HepG2 (cell line): ENCODE measurements at regions not wholly inside any gene's neighbourhood (a gene's known extent, or its start where the extent isn't known, plus 50 kb on each side); places are given as distances from the start of the nearest gene placed in this dataset.

Experiments used
- ATAD3A ChIP-seq: sonication (generic); formaldehyde crosslinking; IDR thresholded peaks from 2 replicates; pipeline ENCODE4 v1.4.0; 2020; ENCODE audit warnings: missing genetic modification reagents
- CREM ChIP-seq, 2 experiments: sonication (generic) in 1 of 2; formaldehyde crosslinking in 1 of 2; IDR thresholded peaks; 2 replicates each; pipeline versions ENCODE4 v1.4.0 to v1.6.1; 2016 to 2020; ENCODE audit warnings: antibody characterized with exemption in 1 of 2, mild to moderate bottlenecking in 1 of 2, missing genetic modification reagents in 1 of 2
- KAT2B ChIP-seq: fragments of 150-350 bp; IDR thresholded peaks from 2 replicates; pipeline ENCODE4 v1.6.1; 2014; ENCODE audit warnings: low read depth, low read length, borderline replicate concordance
- KDM3A ChIP-seq: IDR thresholded peaks from 2 replicates; pipeline ENCODE4 v1.6.1; 2018; ENCODE audit warnings: low read depth, missing compliant biosample characterization
- MAF1 ChIP-seq: sonication (generic); formaldehyde crosslinking; IDR thresholded peaks from 2 replicates; pipeline ENCODE4 v1.5.0; 2020; ENCODE audit warnings: missing genetic modification reagents, borderline replicate concordance
- MBD4 ChIP-seq: IDR thresholded peaks from 2 replicates; pipeline ENCODE4 v1.6.1; 2012; ENCODE audit warnings: low read length, inconsistent platforms, borderline replicate concordance
- NFIB ChIP-seq: sonication (generic); formaldehyde crosslinking; IDR thresholded peaks from 2 replicates; pipeline ENCODE4 v1.9.0; 2021; ENCODE audit warnings: missing genetic modification reagents, mild to moderate bottlenecking, borderline replicate concordance
- PAX8 ChIP-seq: sonication (generic); formaldehyde crosslinking; IDR thresholded peaks from 2 replicates; pipeline ENCODE4 v1.8.0; 2022; ENCODE audit warnings: mild to moderate bottlenecking, missing genetic modification reagents, borderline replicate concordance
- PITX1 ChIP-seq: sonication (generic); formaldehyde crosslinking; IDR thresholded peaks from 2 replicates; pipeline ENCODE4 v1.5.1; 2020; ENCODE audit warnings: mild to moderate bottlenecking, missing genetic modification reagents
- RERE ChIP-seq: IDR thresholded peaks from 2 replicates; pipeline ENCODE4 v1.6.1; 2016; ENCODE audit warnings: low read depth, missing genetic modification reagents, missing compliant biosample characterization
- SALL1 ChIP-seq: sonication (generic); formaldehyde crosslinking; IDR thresholded peaks from 2 replicates; pipeline ENCODE4 v1.8.0; 2022; ENCODE audit warnings: mild to moderate bottlenecking, missing genetic modification reagents
- SOX5 ChIP-seq: IDR thresholded peaks from 2 replicates; pipeline ENCODE4 v1.6.1; 2016; ENCODE audit warnings: borderline replicate concordance
- ZFP62 ChIP-seq: sonication (generic); formaldehyde crosslinking; IDR thresholded peaks from 2 replicates; pipeline ENCODE4 v1.4.0; 2020; ENCODE audit warnings: missing genetic modification reagents
- ZFX ChIP-seq: sonication (generic); formaldehyde crosslinking; IDR thresholded peaks from 2 replicates; pipeline ENCODE4 v1.4.0; 2020; ENCODE audit warnings: mild to moderate bottlenecking, low read depth, missing genetic modification reagents, moderate library complexity
- ZNF44 ChIP-seq: sonication (generic); formaldehyde crosslinking; IDR thresholded peaks from 2 replicates; pipeline ENCODE4 v1.5.1; 2020; ENCODE audit warnings: mild to moderate bottlenecking, missing genetic modification reagents
- ZNF614 ChIP-seq: IDR thresholded peaks from 2 replicates; pipeline ENCODE4 v1.6.1; 2018; ENCODE audit warnings: missing biosample characterization, missing genetic modification reagents, inconsistent platforms, borderline replicate concordance
- ZNF619 ChIP-seq: sonication (generic); formaldehyde crosslinking; IDR thresholded peaks from 2 replicates; pipeline ENCODE4 v1.4.0; 2020; ENCODE audit warnings: mild to moderate bottlenecking, missing genetic modification reagents
- ZNF687 ChIP-seq: sonication (generic); formaldehyde crosslinking; IDR thresholded peaks from 2 replicates; pipeline ENCODE4 v1.5.1; 2020; ENCODE audit warnings: mild to moderate bottlenecking, missing genetic modification reagents, moderate library complexity
- ZNF709 ChIP-seq: sonication (generic); formaldehyde crosslinking; IDR thresholded peaks from 2 replicates; pipeline ENCODE4 v1.5.0; 2020; ENCODE audit warnings: mild to moderate bottlenecking, missing genetic modification reagents
- ZNF792 ChIP-seq: IDR thresholded peaks from 2 replicates; pipeline ENCODE4 v1.6.1; 2016

DNA sequence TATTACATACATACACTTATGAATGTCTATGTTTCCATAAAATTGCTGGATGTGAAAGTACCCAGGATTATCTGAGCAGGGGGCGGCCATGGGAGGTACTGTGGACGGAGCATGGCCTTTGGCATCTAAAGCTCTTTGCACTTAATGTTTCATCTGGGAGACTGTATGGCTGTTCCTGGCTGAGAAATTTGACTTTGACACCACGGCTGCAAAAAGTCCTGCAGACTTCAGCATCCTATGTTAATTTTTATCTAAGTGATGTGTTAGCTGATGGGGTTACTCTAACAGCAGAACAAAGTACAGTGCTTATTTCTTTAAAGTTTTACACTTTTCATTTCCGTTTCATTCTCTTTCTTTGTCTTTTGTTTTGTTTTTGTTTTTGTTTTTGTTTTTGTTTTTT, 139.8 kb upstream of the STX18 start (continued):
- TF ChIP-seq ZNF687 (CRISPR knock-in tag), result no peak
- TF ChIP-seq ZNF44 (CRISPR knock-in tag), result no peak
- no peak for TF ChIP-seq ZFP62
- TF ChIP-seq ZNF614 (CRISPR knock-in tag), result no peak; the same call in 1 of the 2 replicates
- TF ChIP-seq ATAD3A, result no peak
- peak; percentile 31; the same call in 1 of the 2 replicates for TF ChIP-seq PITX1 (CRISPR knock-in tag)
- no peak for TF ChIP-seq PAX8 (CRISPR knock-in tag)
- TF ChIP-seq MBD4, result no peak
- no peak for TF ChIP-seq ZNF619 (CRISPR knock-in tag)
- TF ChIP-seq SOX5 (CRISPR knock-in tag), result peak; percentile 22; the same call in 1 of the 2 replicates
- TF ChIP-seq KAT2B, result no peak
- no peak for TF ChIP-seq ZFX
- TF ChIP-seq MAF1 (CRISPR knock-in tag), result no peak
- no peak for TF ChIP-seq ZNF792 (CRISPR knock-in tag)
- no peak for TF ChIP-seq CREM (IDR thresholded peaks at IDR 0.05)
- no peak for TF ChIP-seq CREM (CRISPR knock-in tag; IDR thresholded peaks at IDR 0.05)
- no peak; the same call in 1 of the 2 replicates for TF ChIP-seq SALL1 (CRISPR knock-in tag)
- no peak for TF ChIP-seq RERE (CRISPR knock-in tag)
- TF ChIP-seq ZNF709 (CRISPR knock-in tag), result no peak
- TF ChIP-seq KDM3A (CRISPR knock-in tag), result no peak
- TF ChIP-seq NFIB (CRISPR knock-in tag), result no peak
